ENCODE measurements at regions not wholly inside any gene's neighbourhood (a gene's known extent, or its start where the extent isn't known, plus 50 kb on each side); places are given as distances from the start of the nearest gene placed in this dataset.

- Mint-ChIP-seq H3K4me3 (no peak overlapping the region), H3K27ac (no peak overlapping the region), H3K9me3 (no peaks in the 10 kb centered on the region; the same call in 2 of the 3 replicates), H3K4me1 (no peaks in the 10 kb centered on the region), H3K27me3 (ENCODE audit: insufficient read depth, low read depth, poor library complexity) (peaks cover 4% of the 10 kb centered on the region), H3K36me3 (ENCODE audit: low read depth) (no peaks in the 10 kb centered on the region)
- no peaks in the 10 kb centered on the region for H3K4me1 ChIP-seq (ENCODE audit: insufficient read depth)
- H3K36me3 ChIP-seq (ENCODE audit: insufficient read depth), result no peaks in the 10 kb centered on the region
- no peaks in the 10 kb centered on the region for H3K79me2 ChIP-seq (replicated peaks; ENCODE audit: insufficient read depth)
- H3K4me3 ChIP-seq, result no peak overlapping the region
- H4K20me1 ChIP-seq (replicated peaks; ENCODE audit: insufficient read depth), result no peaks in the 10 kb centered on the region
- H3K9me2 ChIP-seq (ENCODE audit: insufficient read depth), result no peaks in the 10 kb centered on the region
- no peak overlapping the region for H3K27ac ChIP-seq (ENCODE audit: low read depth)
- H2AFZ ChIP-seq, result no peak overlapping the region
- DNase-seq (ENCODE audit: low spot score), result no peak
- H3F3A ChIP-seq (replicated peaks; ENCODE audit: low read depth), result no peaks in the 10 kb centered on the region
- no peak for ATAC-seq
- no peak overlapping the region for H3K4me2 ChIP-seq
- H3K27me3 ChIP-seq (ENCODE audit: insufficient read depth), result no peaks in the 10 kb centered on the region
- TF ChIP-seq NANOG (IDR thresholded peaks at IDR 0.05; ENCODE audit: borderline replicate concordance), result no peak
- no peak for TF ChIP-seq REST (IDR thresholded peaks at IDR 0.05; ENCODE audit: unreplicated experiment)
- TF ChIP-seq ZNF114 (CRISPR knock-in tag; IDR thresholded peaks at IDR 0.05), result no peak
- TF ChIP-seq JUNB (IDR thresholded peaks at IDR 0.05; ENCODE audit: unreplicated experiment), result no peak
- no peak for TF ChIP-seq CREB1 (CRISPR knock-in tag; IDR thresholded peaks at IDR 0.05; ENCODE audit: low read depth)
- TF ChIP-seq STAT1 (IDR thresholded peaks at IDR 0.05; ENCODE audit: unreplicated experiment), result no peak
- TF ChIP-seq ZNF331 (CRISPR knock-in tag; IDR thresholded peaks at IDR 0.05; ENCODE audit: low read depth), result no peak
- TF ChIP-seq EZH2phosphoT487 (IDR thresholded peaks at IDR 0.05; ENCODE audit: unreplicated experiment), result no peak
- no peak for TF ChIP-seq ZNF462 (CRISPR knock-in tag; IDR thresholded peaks at IDR 0.05)
- TF ChIP-seq POLR2AphosphoS5 (IDR thresholded peaks at IDR 0.05; ENCODE audit: low read depth), result no peak
- TF ChIP-seq CTCF (conservative IDR thresholded peaks at IDR 0.05; ENCODE audit: low read depth in 2 of 2), result no peak
- no peak for TF ChIP-seq ETS1 (IDR thresholded peaks at IDR 0.05)
- no peak for TF ChIP-seq EZH2 (IDR thresholded peaks at IDR 0.05; ENCODE audit: low read depth, unreplicated experiment)
These were observed 211.1 kb upstream of the IRX1 start for GRCh38 chr5:3384531-3384930.
